Suppressor macrophage (primary cell): ENCODE measurements at regions not wholly inside any gene's neighbourhood (a gene's known extent, or its start where the extent isn't known, plus 50 kb on each side); places are given as distances from the start of the nearest gene placed in this dataset.
"Not testable (repeated sequence)": the region's sequence is repeated elsewhere in the genome, so short reads cannot be mapped to it uniquely, and the experiment has no call there.

Experiments
- DNase-seq, 4 experiments: peaks; one replicate each; pipeline ENCODE4 v3.0.0-alpha.2; 2020 to 2022

GRCh38 chr13:109436055-109436622, 350.2 kb downstream of the IRS2 start:
- no peak for DNase-seq

- no peak for DNase-seq
These were observed 355.2 kb downstream of the IRS2 start for GRCh38 chr13:109431217-109431616.

GRCh38 chr13:109428146-109428545, 358.2 kb downstream of the IRS2 start:
- no peak for DNase-seq

GRCh38 chr13:109427695-109428094, 358.7 kb downstream of the IRS2 start:
- DNase-seq = no peak

GRCh38 chr13:109427148-109427547, 359.2 kb downstream of the IRS2 start:
- DNase-seq = no peak

- no peak for DNase-seq
These were observed 359.7 kb downstream of the IRS2 start for GRCh38 chr13:109426690-109426990.

DNA sequence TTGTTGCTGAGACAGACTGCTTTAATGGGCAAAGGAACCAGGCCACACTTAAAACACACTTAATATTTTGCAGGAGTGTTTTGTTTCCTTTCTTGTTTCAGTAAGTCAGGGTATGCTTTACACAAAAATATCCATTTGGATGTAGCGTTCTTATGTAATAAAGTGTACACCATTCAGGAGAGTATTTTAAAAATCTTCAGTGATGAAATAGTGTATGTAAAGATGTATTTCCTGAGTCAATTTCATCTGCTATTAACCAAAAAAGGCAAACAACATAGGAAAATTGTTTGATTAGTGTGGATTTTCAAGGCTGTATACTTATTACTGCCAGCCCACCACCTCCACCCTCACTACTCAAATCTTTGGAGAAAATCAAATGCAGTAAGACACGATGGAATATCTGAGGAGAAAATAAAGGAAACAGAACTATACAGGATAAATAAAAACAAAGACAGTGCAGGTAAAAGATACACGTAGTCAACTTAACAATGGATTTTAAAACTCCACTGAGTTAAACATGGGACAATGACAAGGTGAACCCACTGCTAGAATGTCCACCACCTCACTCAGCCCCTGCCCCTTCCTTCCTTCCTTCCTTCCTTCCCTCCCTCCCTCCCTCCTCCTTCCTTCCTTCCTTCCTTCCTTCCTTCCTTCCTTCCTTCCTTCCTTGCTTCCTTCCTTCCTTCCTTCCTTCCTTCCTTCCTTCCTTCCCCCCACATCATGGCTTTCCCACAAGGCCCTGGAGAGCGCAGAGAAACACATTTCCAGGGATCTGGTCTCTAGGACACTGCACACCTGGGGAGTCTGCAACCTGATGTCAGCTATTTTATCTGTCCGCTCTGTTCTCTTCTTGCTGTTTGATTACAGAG, 360.3 kb downstream of the IRS2 start:
- no peak for DNase-seq

GRCh38 chr13:109422161-109422560, 364.2 kb downstream of the IRS2 start:
- peak; percentile 53 to 80 (median 72) for DNase-seq

DNA sequence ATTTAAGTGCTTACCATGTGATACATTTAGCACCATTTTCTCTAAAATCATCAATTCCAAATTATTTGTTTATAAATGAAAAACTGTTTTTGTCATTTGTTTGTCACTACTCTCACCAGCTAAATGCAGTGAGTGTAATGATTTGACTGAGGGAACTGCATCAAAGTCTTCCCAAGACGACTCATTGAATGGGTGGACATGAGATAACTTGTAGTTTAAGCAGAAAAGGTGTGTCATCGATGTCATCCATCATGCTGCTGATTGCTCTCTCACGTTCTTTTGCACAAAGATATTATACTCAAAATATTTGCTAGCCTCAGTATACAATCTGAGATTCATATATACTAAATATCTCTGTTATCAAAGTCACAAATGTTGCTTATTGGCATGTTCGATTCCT, 366.5 kb downstream of the IRS2 start:
- DNase-seq = no peak

GRCh38 chr13:109418111-109418510, 368.3 kb downstream of the IRS2 start:
- peak in 3 of 4 experiments; percentile 9 to 69 (median 66) for DNase-seq

DNA sequence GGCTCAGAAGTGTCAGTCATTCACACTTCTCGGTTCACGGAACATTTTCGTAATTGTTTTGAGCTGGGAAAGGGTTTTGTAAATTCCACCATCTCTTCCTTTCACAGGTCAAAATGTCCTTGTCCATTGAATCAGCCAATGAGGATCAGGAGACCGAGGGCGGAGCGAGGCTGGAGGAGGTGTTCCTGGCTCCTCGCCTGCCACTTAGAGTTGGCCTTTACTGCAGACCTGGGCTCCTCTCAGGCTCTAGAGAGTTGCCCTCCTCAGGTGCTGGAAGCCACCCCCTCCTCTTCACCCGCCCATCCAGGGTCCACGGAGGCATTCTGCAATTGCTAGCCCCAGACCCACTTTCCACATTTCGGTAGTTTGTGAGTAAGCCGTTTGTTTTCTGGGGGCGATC, 370.4 kb downstream of the IRS2 start:
- no peak for DNase-seq

DNA sequence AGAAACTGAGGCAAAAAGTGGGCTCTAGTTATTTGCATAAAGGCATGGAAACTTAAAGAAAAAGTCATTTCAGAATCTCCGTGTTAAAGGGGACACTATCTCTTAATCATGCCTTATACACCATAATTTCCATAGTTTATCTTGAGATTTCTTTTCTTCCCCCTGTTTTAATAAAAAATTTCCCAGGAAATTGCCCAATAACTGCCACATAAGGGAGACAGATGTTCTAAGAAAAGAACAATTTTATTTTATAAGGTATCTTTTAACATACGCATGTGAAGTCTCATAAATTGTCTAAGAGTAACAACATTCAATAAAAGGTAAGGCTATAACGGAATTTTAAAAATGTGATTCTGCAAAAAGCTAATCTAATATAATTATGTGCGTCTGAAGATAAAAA, 371.3 kb downstream of the IRS2 start:
- no peak for DNase-seq

DNA sequence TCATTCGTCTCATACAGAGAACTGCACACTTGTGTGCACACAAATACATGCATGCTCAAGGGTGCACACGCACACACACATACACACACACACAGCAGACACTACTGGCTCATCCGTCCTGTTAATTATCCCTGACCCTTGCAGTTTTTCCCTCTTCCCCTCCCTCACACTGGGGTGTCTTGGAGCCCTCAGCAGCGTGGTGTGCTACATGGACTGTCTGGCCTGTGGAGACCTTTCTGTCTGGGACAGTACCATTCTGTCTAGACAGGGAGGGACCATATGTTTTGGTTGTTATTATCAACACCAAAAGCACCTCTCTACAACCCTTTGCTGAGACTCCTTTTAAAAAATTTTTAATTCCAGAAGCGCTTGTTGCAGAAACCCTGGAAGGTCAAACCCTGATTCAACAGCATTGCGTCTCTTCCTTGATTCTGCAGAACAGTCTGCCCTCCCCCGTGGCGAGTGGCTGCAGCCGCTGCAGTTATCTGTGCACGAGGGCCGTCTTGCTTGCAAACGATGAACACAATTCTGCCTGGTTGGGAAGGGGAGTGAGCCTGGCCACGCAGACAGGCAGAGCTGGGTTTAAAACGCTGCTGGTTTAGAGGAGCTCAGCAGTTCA, 374.0 kb downstream of the IRS2 start:
- DNase-seq = peak; percentile 20 to 61 (median 44)

- no peak for DNase-seq
These were observed 375.5 kb downstream of the IRS2 start for GRCh38 chr13:109410868-109411267.

DNA sequence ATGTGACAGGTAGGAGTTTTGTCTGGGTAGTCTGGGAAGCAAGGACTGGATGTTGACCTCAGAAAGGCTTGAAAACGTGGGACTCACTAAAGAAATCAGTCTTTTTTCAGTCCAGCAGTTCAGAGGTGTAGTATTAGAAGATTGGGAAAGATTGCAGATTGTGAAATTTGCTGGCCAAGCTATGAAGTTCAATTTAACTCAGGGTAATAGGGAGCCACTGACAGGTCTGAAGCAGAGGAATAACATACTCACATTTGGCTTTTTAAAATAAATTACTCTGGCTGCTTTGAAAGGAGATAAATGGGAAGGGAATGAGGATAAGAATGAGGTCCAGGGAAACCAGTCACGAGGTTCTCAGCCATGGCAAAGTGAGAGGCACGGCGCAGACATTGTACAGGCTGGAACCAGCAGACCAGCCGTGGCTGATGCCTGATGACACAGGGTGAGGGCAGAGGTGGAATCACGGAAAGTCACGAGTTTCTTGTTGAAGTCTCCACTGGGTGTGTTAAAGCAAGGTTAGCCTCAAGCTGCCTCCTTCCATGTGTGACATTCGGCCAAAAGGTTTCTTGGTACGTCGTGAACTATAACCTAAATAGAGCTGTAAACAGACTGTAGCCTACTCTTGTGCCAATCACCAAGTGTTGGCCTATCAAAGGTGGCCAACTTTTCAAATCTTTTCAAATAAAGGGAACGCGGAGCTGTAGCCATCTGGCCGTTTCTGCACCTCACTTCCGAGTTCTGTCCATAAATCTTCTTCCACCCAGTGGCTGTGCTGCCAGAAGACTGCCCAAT, 377.6 kb downstream of the IRS2 start:
- DNase-seq = peak in 1 of 4 experiments; percentile 17

- no peak for DNase-seq
These were observed 379.9 kb downstream of the IRS2 start for GRCh38 chr13:109406376-109406992.

DNA sequence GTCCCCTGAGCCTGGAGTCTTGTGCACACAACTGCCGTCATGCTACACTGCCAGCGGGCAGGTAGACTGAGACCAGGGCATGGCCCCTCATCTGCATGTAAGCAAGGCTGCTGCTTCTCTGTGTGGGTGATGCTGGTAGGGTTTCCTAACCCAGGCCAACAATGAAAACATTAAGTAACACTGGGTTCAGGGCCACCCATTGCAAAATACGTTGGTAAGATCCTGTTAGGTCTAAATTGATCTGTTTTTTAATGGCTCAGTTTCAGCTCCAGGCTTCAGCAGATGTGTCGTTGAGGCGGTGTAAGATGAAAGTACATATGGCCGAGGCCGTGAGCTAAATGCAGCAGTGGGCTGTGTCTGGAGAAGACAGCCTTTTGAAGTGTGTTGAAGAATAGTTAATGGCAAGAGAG, 383.4 kb downstream of the IRS2 start:
- peak; percentile 38 to 67 (median 60) for DNase-seq

DNA sequence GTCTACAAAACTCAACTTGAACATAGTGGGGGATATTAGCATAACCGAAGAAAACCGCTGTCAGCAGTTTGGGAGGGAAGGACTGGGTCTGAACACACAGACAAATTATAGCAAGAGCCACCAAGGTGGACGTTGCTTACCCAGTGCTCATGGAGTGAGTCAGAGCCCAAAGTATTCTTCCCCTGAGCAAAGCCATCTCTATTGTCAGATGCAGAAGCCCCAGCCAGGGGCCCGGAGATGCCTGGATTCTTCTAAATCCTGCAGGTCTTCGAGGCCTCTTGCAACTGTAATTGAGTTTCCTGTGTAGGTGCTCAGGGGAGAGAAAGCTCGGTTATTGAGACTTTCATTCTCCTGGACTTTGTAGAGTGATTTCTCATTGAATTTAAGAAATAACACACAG, 384.5 kb downstream of the IRS2 start:
- DNase-seq = no peak

- DNase-seq = no peak
These were observed 385.1 kb downstream of the IRS2 start for GRCh38 chr13:109401307-109401706.

DNA sequence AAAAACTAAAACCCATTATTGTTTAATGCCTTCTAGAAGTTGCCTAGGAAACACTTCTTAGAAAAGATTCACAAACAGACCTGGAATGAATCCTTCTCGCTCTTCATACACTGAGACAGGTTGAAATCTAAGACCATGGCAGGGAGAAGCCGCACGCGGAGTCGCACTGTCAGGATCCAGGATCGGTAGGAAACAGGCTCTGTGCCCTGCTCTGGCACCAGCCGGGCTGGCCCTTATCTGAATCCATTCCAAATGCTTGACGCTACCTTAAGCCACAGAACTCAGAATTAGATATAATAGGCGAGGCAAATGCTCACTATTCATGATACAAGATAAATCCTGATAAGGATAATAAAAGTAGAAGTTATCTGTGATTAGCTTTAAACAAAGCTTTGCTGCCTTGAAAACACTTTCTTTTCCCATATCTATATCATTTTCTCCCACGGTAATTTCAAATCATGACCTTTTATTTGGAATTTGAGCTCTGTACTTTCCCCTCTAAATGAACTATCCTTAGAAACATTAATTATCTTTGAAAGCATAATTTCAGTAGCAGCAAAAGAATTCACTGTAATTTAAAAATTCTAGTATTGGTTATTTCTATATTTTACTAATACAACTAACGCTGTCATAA, 385.6 kb downstream of the IRS2 start:
- no peak for DNase-seq

GRCh38 chr13:109400209-109400608, 386.2 kb downstream of the IRS2 start:
- DNase-seq = peak; percentile 59 to 79 (median 70)

DNA sequence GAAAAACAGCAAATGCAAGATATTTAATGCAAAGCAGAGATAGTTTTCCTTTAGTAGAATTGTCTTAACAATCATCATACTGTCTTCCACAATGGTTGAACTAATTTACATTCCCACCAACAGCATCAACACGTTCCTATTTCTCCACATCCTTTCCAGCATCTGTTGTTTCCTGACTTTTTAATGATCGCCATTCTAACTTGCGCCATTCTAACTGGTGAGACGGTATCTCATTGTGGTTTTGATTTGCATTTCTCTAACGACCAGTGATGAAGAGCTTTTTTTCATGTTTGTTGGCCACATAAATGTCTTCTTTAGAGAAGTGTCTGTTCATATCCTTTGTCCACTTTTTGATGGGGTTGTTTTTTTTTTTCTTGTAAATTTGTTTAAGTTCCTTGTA, 388.3 kb downstream of the IRS2 start:
- DNase-seq = not testable (repeated sequence)
